NCI-H1694 treated with DMSO at 0.1 percent for 48 hours (cell line): ENCODE measurements at regions not wholly inside any gene's neighbourhood (a gene's known extent, or its start where the extent isn't known, plus 50 kb on each side); places are given as distances from the start of the nearest gene placed in this dataset.
"Not testable (repeated sequence)": the region's sequence is repeated elsewhere in the genome, so short reads cannot be mapped to it uniquely, and the experiment has no call there.

ENCODE experiments used
- DNase-seq: peaks from one replicate; lab custom pipeline; 2025; lab: John Stamatoyannopoulos, UW

DNA sequence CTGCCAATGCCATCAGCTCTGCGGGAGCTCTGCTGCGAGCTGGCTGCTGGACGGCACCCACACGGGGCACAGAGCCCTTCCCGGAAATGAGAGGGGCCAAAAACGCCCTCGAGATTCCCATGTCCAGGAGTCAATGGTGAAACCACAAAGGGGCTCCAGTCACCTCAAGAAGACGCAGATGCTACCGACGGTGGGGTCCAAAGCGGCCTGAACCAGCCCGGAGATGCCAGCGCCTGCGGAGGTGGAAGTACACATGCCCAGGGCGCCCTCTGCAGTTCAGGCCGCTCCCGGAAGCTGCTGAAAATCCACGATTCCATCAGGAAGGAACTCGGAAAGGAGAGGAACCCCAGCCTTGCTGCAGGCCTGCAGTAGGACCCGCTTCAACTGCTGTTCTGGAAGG, 82.4 kb upstream of the SELENOP start:
- DNase-seq, result no peak

DNA sequence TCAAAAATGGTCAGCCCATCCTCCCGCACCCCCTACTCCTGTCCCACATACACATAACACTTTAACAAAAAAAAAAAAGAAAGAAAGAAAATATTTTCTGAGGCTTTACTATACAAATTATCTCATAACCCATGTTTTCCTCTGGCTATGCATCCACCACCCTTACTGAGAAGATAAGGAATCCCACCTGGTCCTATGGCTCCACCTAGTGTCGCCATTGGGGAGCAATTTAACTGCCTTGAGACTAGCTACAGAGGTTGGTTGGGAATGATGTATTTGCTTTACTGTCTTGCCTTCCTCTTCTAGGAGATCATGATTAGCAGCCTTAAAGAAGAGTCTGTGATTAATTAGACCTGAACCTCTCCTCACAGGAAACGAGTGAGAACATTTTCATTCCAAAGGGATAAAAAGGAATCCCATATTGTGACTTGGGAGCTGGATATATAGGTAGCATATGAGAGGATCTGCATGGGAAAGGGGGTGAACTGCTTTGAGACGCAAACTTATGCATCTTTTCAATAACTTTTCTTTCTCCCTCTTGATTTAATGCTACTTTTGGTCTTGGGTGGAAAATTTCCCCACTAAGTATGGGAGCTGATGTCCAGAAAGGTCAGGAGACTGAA, 77.7 kb upstream of the SELENOP start:
- peak; percentile 67 for DNase-seq

DNA sequence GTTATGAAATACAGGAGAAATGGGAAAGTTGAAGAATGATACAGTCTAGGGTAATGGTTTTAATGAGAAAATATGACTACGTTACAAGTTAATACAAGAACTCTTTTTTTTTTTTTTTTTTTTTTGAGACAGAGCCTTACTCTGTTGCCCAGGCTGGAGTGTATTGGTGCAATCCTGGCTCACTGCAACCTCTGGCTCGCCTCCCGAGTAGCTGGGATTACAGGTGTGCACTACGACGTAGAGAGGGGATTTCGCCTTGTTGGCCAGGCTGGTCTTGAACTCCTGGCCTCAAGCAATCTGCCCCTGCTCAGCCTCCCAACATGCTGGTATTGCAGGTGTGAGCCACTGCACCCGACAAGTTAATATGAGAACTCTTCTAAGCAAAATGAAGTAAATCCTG, 77.1 kb upstream of the SELENOP start:
- no peak for DNase-seq

DNA sequence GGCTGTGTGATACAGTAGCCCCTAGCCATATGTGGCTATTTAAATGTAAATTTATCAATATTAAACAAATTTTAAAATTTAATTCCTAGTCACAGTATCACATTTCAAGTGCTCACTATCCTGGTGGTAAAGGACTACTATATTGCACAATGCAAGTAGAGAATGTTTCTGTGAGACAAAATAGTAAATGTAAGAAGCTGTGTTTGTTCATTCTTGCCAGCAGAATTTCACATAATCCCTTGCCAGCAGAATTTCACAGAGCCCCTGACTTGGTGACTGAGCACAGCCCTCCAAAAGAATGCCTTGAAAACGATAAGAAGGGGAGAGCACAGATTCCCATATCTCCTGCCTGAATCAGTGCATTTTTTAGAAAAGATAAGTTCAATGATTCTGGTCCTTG, 75.9 kb upstream of the SELENOP start:
- no peak for DNase-seq

DNA sequence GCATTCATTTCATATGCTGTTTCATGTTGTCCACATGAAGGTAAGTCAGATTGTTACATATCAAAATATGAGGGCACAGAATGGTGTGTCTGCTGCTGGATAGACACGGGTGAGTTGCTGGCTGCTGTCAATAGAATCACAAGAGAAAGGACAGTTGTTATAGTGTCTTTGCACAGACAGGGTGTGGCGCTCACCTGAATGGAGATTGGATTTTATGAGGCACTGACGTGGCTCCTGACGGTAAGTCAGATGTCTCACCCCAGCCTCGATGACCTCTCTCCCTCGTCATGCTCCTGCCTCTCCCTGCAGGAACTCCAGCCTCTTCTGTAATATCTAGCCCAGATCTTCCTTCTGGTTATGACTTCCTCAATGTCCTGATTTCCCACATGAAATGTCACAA, 75.4 kb upstream of the SELENOP start:
- DNase-seq, result no peak

DNA sequence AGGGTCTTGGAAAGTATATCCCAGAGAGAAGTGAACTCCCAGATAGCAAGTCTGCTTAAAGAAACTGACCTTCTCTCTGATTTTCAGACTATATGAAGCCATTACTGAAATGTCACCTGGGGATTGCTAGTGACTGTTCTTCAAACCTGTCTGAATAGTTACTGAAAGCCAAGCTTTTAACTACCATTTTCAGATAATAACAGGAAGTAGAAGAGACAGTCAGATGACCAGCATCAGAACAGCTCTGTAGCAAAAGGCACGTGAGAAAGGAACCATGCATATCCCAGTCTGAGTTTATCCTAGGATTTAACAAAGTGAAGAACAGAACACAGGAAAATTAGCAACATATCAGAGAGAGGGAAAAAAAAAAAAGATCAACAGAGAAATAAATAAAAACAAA, 74.9 kb upstream of the SELENOP start:
- no peak for DNase-seq

DNA sequence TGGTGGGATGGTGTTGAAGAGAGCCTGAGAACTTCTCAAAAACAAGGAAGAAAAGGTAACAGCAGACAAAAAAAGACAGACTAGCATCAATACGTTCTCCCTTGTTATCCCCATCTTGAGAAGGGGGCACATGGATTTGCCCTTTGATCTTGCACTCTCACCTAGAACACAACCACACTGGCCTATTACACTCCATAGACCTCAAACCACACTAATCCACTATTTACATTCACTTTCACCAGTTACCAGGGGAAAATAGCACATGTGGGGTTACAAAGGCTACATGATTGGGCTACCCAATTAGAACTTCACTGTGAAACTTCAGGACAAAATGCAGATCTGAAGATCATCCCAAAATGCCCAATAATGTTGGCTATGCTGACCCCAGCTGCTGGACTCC, 72.6 kb upstream of the SELENOP start:
- no peak for DNase-seq

DNA sequence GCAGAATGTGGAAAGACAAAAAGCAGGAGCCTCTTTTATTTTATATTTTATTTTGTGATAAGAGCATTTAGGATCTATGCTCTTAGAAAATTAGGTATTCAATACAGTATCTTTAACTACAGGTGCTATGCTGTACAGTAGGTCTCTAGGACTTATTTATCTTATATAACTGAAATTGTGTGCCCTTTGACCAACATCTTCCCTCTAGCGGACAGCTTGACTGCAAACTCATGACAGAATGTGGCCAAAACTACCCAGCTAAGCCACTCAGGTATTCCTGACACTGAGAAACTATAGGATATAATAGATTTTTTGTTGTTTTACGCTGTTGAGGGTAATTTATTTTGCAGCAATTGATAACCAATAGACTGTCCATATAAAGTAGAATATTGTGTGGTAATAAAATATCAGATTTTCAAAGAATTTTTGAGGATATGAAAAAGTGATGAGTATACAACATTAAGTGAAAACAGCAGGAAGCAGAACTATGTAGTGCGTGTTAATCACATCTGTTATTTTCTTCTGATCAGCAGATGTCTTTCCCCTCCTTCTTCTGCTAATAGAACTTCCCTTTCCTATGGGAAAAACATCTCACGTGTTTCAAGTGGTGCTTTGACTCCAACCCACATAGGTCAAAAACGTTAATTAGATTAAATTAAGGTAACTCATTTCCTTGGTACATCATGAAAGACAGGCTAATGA, 69.9 kb upstream of the SELENOP start:
- no peak for DNase-seq

DNA sequence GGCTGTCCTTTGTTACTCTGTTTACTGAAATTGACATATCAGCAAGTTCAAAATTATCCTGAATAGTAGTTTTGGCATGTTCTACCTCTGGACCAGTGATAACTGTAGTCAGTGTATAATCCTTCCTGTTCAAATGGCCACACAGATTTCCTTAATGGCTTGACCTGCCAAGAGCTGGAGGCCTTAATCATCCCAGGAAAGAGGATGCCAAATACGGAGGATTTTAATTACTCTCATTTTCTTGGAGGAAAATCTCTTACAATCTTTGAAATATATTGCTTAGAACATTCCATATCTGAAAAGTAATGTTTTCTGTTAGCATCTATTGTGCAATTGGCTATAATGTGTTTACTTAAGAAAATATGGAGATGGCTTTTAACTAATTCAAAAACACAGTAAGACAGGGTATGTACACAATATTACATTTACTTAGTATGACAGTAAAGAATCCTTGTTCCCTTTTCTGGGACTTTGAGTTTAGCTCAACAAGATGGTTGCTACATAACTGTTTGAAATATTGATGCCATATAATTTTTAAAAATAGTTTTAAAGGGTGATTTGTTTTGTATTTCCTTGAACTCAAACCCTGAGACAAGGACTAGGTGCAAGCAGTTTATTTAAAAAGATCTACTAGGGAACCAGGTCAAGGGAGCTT, 68.9 kb upstream of the SELENOP start:
- DNase-seq, result no peak

DNA sequence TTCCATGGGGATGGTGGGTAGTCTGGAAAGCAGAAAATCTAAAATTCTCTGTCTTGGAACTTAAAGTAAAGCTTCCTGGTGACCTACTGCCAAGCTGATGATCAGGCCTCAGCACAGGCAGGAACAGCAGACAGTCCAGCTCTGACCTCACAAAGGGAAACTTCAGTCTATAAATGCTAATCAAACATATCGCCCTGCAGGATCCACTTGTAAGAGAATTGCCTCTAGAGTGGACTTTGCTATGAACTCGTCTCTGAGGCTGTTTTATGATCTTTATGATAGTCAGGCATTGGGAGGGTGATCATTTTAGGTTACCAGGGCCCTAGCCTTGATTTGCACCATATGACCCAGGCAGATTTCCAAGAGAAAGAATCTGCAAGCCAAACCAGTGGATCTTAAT, 67.6 kb upstream of the SELENOP start:
- DNase-seq, result no peak

DNA sequence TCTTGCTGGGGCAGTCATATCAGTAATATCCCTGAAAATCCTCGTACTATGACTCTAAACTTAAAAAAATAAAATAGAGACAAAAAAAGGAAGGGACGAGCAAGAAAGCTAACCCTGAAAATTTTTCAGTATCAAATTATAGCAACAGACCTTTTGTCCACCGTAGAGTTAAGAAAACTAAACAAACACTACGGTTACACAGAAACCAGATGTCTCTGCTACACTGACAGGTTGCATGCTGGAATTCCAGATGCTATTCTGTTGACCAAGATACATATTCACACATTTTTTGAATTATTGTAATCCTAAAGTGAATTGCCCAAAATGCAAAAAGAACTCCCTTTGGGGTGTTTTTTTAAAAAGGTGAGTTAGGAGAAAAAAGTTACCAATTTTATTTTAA, 66.9 kb upstream of the SELENOP start:
- no peak for DNase-seq

DNA sequence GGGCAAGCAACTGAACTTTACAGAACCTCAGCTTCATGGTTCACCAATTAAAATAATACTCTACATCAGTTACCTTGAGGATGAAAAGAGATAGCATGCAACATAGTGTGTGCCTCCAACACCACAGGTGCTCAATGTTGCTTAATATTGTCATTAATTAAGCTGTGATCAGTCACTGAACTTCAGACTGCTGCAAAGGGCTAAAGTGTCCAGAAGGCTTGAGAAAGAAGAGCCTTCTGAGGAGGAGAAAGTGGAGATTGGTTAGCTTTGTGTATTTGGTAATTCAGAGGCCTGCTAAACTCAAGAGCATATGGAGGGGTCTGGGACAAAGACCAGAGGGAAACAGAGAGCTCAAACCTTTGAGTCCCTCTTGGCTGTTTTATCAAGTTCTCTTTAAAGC, 66.3 kb upstream of the SELENOP start:
- DNase-seq, result no peak

DNA sequence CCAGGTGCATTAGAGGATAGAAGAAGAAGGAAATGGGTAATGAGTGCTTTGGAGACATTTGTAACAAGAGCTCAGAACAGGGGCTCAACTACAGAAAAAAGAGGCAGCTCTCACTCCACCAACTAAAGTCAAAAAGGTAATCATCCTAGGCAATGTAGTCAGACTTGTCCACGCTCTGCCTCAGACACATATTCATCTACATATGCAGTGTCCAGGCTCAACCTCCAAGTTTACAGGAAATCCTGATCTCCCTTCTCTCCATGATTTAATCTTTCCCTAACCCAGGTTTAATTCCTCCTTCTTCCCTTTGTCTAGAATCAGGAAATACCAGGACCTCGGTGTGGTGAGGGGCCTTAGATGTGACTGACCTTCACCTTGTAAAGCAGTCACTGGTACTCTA, 65.7 kb upstream of the SELENOP start:
- DNase-seq, result no peak

DNA sequence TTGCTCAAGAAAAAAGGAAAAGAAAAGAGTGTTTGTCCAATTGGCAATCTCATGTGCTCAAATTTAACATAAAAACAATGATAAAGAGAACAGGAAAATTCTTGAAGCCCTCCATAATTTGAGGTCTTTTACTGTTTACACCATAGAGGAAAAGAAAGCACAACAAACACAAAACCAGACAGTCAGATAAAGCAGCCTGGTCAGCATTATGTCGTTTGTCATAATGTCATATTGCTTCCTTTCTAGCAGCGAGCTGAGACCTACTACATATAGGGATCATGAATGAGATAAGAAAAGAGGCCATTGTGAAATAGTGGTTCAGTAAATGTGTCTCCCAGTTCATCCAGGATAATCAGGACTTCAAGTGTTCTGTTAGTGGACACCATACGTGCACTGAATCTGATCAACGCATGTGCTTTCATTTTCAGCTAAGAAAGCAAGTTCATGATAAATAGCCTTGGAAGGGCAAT, 64.7 kb upstream of the SELENOP start:
- no peak for DNase-seq

DNA sequence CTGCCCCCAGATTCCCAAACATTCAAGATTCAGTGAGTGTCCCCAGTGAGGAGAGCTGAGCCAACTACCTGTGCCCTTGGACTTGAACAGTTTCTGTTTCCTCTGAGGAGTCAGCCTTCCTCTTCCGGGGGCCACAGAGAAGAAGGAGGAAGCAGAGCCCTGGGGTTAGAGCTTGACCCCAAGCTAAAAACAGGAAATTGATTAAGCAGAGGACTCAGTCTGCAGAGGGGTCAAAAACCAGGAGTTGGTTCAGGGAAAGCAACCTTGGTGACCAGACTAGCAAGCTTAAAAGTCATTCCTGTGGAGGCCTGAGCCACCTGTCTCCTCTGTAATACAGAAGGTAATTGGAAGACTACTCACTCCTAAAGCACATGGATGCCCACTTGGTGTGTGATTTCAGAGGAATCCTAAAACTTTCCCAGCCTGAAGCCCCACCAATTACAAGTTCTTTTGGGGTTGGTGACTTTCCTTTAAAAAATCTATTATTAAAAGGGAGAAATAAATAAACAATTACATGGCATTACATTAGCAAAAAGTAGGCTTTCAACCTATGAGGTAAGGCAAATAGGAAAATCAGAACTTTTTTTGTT, 64.2 kb upstream of the SELENOP start:
- DNase-seq, result no peak

DNA sequence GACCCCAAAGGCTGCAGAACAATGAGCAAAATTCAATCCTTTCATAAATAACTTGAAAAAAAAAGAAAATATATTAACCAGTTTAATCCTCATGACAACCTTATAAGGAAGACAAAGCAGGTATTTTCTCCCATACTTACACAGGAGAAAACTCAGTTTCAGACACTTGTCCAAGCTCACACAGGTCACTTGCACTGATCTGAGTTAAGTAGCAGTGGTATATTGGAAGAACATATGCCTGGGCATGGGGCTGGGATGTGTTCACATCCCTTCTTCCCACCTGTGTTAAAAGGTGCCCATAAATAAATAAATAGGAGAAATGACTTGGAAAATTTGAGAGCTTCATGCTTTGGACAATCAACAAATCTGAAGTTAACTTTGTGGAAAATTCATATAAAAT, 63.5 kb upstream of the SELENOP start:
- DNase-seq, result no peak

DNA sequence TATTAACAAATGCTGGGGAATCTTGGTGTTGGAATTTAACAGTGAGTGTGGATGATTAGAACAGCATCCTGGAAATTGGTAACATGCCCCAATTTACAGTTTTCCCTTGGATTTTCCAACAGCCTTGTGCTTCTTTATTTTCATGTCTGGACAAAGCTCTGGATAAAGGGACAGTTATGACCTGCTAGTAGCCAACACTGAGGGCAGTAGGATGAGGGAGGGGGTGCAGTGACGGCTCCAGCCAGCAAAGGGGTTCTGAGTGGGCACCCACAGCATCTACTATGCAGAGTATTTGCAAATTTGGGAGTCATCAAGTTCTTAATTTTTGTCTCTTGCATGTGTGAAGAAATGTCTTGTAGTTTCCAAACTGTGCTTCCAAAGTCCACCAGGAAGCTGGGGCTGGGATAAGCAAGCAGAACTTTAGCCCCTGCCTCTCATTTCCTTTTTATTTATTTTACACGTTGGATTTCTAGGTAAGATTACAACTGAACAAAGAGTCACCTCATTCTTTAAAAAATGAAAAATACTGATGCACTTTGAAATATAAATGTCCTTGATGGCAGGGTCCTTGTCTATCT, 63.0 kb upstream of the SELENOP start:
- DNase-seq, result no peak

DNA sequence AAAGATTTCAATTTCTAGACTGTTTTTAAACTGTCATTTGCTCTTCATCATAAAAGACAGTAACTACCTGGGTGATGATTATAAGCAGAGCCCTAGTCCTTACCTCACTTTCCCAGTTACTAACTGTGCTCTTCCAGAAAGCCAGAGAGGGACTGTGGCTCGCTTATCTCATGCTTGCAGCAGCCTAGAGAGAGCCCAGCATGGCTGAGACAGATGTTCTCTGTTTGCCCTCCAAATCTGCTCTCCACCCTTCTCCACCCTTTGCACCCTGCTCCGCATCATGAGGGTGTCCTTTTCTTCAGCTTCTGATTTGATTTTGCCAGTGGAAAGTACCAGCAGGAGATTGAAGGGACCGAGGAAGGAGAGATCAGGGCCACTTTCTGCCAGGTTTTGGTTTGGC, 61.2 kb upstream of the SELENOP start:
- DNase-seq, result no peak

DNA sequence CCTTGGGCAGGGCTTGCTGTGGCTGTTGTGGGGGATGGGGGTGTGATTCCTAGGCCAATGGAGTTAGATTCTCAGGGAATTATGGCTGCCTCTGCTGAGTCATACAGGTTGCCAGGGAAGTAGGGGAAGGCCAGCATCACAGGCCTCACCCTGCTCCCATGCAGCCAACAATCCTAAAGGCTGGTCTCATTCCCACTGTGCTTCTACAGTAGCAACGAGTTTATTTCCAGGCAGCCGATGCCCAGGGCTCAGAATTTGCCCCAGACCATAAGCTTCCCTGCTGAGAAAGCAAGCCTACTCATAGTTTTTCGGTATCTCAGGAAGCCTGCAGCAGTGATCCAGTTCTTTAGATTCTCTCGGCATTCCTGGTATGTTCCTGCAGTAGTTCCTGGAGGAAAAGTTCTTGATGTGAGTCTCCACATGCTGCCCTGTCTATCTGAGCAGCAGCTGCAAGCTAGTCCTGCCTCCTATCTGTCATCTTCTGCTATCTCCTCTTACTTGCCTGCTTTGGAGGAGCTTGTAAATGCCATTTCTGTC, 59.3 kb upstream of the SELENOP start:
- DNase-seq, result no peak

DNA sequence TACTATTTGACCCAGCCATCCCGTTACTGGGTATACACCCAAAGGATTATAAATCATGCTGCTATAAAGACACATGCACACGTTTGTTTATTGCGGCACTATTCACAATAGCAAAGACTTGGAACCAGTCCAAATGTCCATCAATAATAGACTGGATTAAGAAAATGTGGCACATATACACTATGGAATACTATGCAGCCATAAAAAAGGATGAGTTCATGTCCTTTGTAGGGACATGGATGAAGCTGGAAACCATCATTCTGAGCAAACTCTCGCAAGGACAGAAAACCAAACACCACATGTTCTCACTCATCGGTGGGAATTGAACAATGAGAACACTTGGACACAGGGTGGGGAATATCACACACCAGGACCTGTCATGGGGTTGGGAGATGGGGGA, 56.7 kb upstream of the SELENOP start:
- DNase-seq, result not testable (repeated sequence)

DNA sequence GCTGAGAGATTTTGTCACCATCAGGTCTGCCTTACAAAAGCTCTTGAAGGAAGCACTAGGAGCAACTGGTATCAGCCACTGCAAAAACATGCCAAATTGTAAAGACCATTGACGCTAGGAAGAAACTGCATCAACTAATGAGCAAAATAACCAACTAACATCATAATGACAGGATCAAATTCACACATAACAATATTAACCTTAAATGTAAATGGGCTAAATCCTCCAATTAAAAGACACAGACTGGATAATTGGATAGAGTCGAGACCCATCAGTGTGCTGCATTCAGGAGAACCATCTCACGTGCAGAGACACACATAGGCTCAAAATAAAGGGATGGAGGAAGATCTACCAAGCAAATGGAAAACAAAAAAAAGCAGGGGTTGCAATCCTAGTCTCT, 53.1 kb upstream of the SELENOP start:
- DNase-seq, result not testable (repeated sequence)
